Inflammatory macrophage treated with lipopolysaccharide for 1 hour (primary cell): ENCODE measurements at regions not wholly inside any gene's neighbourhood (a gene's known extent, or its start where the extent isn't known, plus 50 kb on each side); places are given as distances from the start of the nearest gene placed in this dataset.
"Not testable (repeated sequence)": the region's sequence is repeated elsewhere in the genome, so short reads cannot be mapped to it uniquely, and the experiment has no call there.

Experiments used
- DNase-seq, 2 donors: peaks; one replicate each; pipeline ENCODE4 v3.0.0-alpha.2; 2020 to 2022

- DNase-seq: no peak
These were observed 229.5 kb downstream of the GATA3 start for GRCh38 chr10:8283986-8284385.

GRCh38 chr10:8285970-8286369, 231.5 kb downstream of the GATA3 start:
- DNase-seq: not testable (repeated sequence)

GRCh38 chr10:8288600-8288999, 234.1 kb downstream of the GATA3 start:
- no peak for DNase-seq

- no peak for DNase-seq
These were observed 234.9 kb downstream of the GATA3 start for GRCh38 chr10:8289186-8289924.

- no peak for DNase-seq
These were observed 240.3 kb downstream of the GATA3 start for GRCh38 chr10:8294779-8295178.

GRCh38 chr10:8295311-8295710, 240.8 kb downstream of the GATA3 start:
- DNase-seq: no peak

GRCh38 chr10:8296090-8296733, 241.7 kb downstream of the GATA3 start:
- no peak for DNase-seq

GRCh38 chr10:8296734-8297101, 242.2 kb downstream of the GATA3 start:
- DNase-seq: no peak

- DNase-seq: no peak
These were observed 242.6 kb downstream of the GATA3 start for GRCh38 chr10:8297107-8297506.

- no peak for DNase-seq
These were observed 243.5 kb downstream of the GATA3 start for GRCh38 chr10:8297959-8298358.

- DNase-seq: no peak
These were observed 244.5 kb downstream of the GATA3 start for GRCh38 chr10:8298896-8299570.

- DNase-seq: no peak
These were observed 246.4 kb downstream of the GATA3 start for GRCh38 chr10:8300925-8301324.

GRCh38 chr10:8301333-8301732, 246.8 kb downstream of the GATA3 start:
- DNase-seq: no peak

GRCh38 chr10:8301831-8302230, 247.3 kb downstream of the GATA3 start:
- DNase-seq: no peak

GRCh38 chr10:8302565-8302964, 248.1 kb downstream of the GATA3 start:
- DNase-seq: no peak

- DNase-seq: no peak
These were observed 250.4 kb downstream of the GATA3 start for GRCh38 chr10:8304861-8305260.

GRCh38 chr10:8305876-8306652, 251.6 kb downstream of the GATA3 start:
- no peak for DNase-seq

GRCh38 chr10:8306685-8307364, 252.3 kb downstream of the GATA3 start:
- no peak for DNase-seq

GRCh38 chr10:8310930-8311329, 256.4 kb downstream of the GATA3 start:
- DNase-seq: no peak

GRCh38 chr10:8311526-8312070, 257.1 kb downstream of the GATA3 start:
- no peak for DNase-seq

GRCh38 chr10:8312079-8312478, 257.6 kb downstream of the GATA3 start:
- no peak for DNase-seq

- no peak for DNase-seq
These were observed 258.3 kb downstream of the GATA3 start for GRCh38 chr10:8312781-8313180.
